ENCODE measurements at regions not wholly inside any gene's neighbourhood (a gene's known extent, or its start where the extent isn't known, plus 50 kb on each side); places are given as distances from the start of the nearest gene placed in this dataset.

- TF ChIP-seq CTCF (IDR thresholded peaks at IDR 0.05) (no peak), POLR2A (IDR thresholded peaks at IDR 0.05) (no peak)
Measured at GRCh38 chr17:33701910-33702309, 408.8 kb upstream of the ASIC2 start.
